ENCODE measurements at regions not wholly inside any gene's neighbourhood (a gene's known extent, or its start where the extent isn't known, plus 50 kb on each side); places are given as distances from the start of the nearest gene placed in this dataset.

- TF ChIP-seq CTCF (conservative IDR thresholded peaks at IDR 0.05; ENCODE audit: low read depth in 2 of 2) (no peak), EZH2 (IDR thresholded peaks at IDR 0.05; ENCODE audit: low read depth, unreplicated experiment) (no peak), EZH2phosphoT487 (IDR thresholded peaks at IDR 0.05; ENCODE audit: unreplicated experiment) (no peak), REST (IDR thresholded peaks at IDR 0.05; ENCODE audit: unreplicated experiment) (no peak), CREB1 (CRISPR knock-in tag; IDR thresholded peaks at IDR 0.05; ENCODE audit: low read depth) (no peak), ZNF331 (CRISPR knock-in tag; IDR thresholded peaks at IDR 0.05; ENCODE audit: low read depth) (no peak), POLR2AphosphoS5 (IDR thresholded peaks at IDR 0.05; ENCODE audit: low read depth) (no peak), ETS1 (IDR thresholded peaks at IDR 0.05) (no peak), JUNB (IDR thresholded peaks at IDR 0.05; ENCODE audit: unreplicated experiment) (no peak), NANOG (IDR thresholded peaks at IDR 0.05; ENCODE audit: borderline replicate concordance) (no peak), STAT1 (IDR thresholded peaks at IDR 0.05; ENCODE audit: unreplicated experiment) (no peak)
Observed at GRCh38 chr3:152684279-152684678, 150.7 kb upstream of the P2RY1 start.
